NCI-H2171 treated with DMSO at 0.1 percent for 48 hours (cell line): ENCODE measurements at regions not wholly inside any gene's neighbourhood (a gene's known extent, or its start where the extent isn't known, plus 50 kb on each side); places are given as distances from the start of the nearest gene placed in this dataset.

Experiments
- DNase-seq: peaks from one replicate; lab custom pipeline; 2025; lab: John Stamatoyannopoulos, UW

- DNase-seq: no peak
These were observed 284.5 kb downstream of the HTR1B start for GRCh38 chr6:77178821-77179220.

GRCh38 chr6:77177470-77177869, 285.8 kb downstream of the HTR1B start:
- DNase-seq: no peak

GRCh38 chr6:77173472-77174074, 289.7 kb downstream of the HTR1B start:
- no peak for DNase-seq

- DNase-seq: no peak
These were observed 290.7 kb downstream of the HTR1B start for GRCh38 chr6:77172578-77172977.

GRCh38 chr6:77159730-77160129, 303.6 kb downstream of the HTR1B start:
- no peak for DNase-seq

- DNase-seq: no peak
These were observed 312.1 kb downstream of the HTR1B start for GRCh38 chr6:77151241-77151640.

- no peak for DNase-seq
These were observed 312.6 kb downstream of the HTR1B start for GRCh38 chr6:77150736-77151135.

- no peak for DNase-seq
These were observed 318.0 kb downstream of the HTR1B start for GRCh38 chr6:77145244-77145643.

- no peak for DNase-seq
These were observed 319.4 kb downstream of the HTR1B start for GRCh38 chr6:77143659-77144447.

- no peak for DNase-seq
These were observed 327.2 kb downstream of the HTR1B start for GRCh38 chr6:77136086-77136485.

- DNase-seq: no peak
These were observed 330.3 kb downstream of the HTR1B start for GRCh38 chr6:77133031-77133430.

- no peak for DNase-seq
These were observed 331.9 kb downstream of the HTR1B start for GRCh38 chr6:77131426-77131825.

GRCh38 chr6:77124604-77125003, 338.7 kb downstream of the HTR1B start:
- DNase-seq: no peak

GRCh38 chr6:77123527-77123926, 339.8 kb downstream of the HTR1B start:
- no peak for DNase-seq

GRCh38 chr6:77106992-77107391, 356.3 kb downstream of the HTR1B start:
- no peak for DNase-seq

- DNase-seq: no peak
These were observed 358.2 kb downstream of the HTR1B start for GRCh38 chr6:77105091-77105490.

- no peak for DNase-seq
These were observed 365.4 kb downstream of the HTR1B start for GRCh38 chr6:77097940-77098339.

- DNase-seq: no peak
These were observed 367.2 kb downstream of the HTR1B start for GRCh38 chr6:77095936-77096627.

- no peak for DNase-seq
These were observed 368.5 kb downstream of the HTR1B start for GRCh38 chr6:77094821-77095220.

- no peak for DNase-seq
These were observed 370.3 kb downstream of the HTR1B start for GRCh38 chr6:77092971-77093370.

GRCh38 chr6:77089776-77090175, 373.5 kb downstream of the HTR1B start:
- no peak for DNase-seq

GRCh38 chr6:77087794-77088318, 375.4 kb downstream of the HTR1B start:
- peak; percentile 2 for DNase-seq
